Adrenal gland (tissue), 5 donors: ENCODE measurements at regions not wholly inside any gene's neighbourhood (a gene's known extent, or its start where the extent isn't known, plus 50 kb on each side); places are given as distances from the start of the nearest gene placed in this dataset.

Experiments used
- CTCF ChIP-seq, 6 experiments: fragments of 450-650 bp in 4 of 6; fragments of 200-600 bp in 2 of 6; sonication (generic) in 1 of 6; IDR thresholded peaks; 1 replicate in 5 of 6; 2 replicates in 1 of 6; pipeline versions ENCODE4 v1.5.1 to v1.8.0; 2016 to 2021; ENCODE audit warnings: antibody characterized with exemption in 6 of 6, mild to moderate bottlenecking in 2 of 6, moderate library complexity in 1 of 6
- POLR2A ChIP-seq, 2 donors: fragments of 450-650 bp; IDR thresholded peaks; one replicate each; pipeline ENCODE4 v1.6.1; 2017; ENCODE audit warnings: antibody characterized with exemption in 2 of 2, mild to moderate bottlenecking in 2 of 2, moderate library complexity in 1 of 2
- donor health status: DM: no; HTN: no; CAD: no.

- TF ChIP-seq CTCF (IDR thresholded peaks at IDR 0.05) (no peak), POLR2A (IDR thresholded peaks at IDR 0.05) (no peak)
Observed at GRCh38 chr5:142517840-142518239, 168.1 kb downstream of the FGF1 start.
